Stimulated activated CD4-positive, alpha-beta T cell treated with anti-CD3 and anti-CD28 coated beads, Interleukin-4, amount 100 ng/mL, for 48 hours (primary cell): ENCODE measurements at regions not wholly inside any gene's neighbourhood (a gene's known extent, or its start where the extent isn't known, plus 50 kb on each side); places are given as distances from the start of the nearest gene placed in this dataset.

Experiments
- DNase-seq, 2 donors: peaks; one replicate each; pipeline ENCODE4 v3.0.0-alpha.2; 2020; ENCODE audit warnings: low read depth in 2 of 2

GRCh38 chr5:167546270-167546669, 745.2 kb upstream of the WWC1 start:
- no peak for DNase-seq

DNA sequence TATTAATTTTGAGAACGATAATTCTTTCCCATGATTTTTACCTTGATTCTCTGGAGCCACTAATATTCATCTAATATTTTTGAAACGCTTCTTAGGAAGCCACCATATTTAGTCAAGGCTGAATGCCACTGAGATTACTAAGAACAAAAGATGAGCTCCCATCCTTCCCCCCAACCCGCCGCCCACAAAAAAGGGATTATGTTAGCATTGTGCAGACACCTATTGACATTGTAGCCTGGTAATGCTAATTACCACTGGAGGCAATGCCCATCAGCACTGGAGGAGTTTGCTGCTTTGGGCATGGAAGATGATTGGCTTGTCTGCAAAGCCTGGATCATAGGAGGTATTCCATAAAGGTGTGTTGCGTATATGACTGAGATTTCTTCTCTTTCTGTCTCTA, 739.1 kb upstream of the WWC1 start:
- no peak for DNase-seq

GRCh38 chr5:167553511-167553910, 737.9 kb upstream of the WWC1 start:
- DNase-seq = no peak

DNA sequence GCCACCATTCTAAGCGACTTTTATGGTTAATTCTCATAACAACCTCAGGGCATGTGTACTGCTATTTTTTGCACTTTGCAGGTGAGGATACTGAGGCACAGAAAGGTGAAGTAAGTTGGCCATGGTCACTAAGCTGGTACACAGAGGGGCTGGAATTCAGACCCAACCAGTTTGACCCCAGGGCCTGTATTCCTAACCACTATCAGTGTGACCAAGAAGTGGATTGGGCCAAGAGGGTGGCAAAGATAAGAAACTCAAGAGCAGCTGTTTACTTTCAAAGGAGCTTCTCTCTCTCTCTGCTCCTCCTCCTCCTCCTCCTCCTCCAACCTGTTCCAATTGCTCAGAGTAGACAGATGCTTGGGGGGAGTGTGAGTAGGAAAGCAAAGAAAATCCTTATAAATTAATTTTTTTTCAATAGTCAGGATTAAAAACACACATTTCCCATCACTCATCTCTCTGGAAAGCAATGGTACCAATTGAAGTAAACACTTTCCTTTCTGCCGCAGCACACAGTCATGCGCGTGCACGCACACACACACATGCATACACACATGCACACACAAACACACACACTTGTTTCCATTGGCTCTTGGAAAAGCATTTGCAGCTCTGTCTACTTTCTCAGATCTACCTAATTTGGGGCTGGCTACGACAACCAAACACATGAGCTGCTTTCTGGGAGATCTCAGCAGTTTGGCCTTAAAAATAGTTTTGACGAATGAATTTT, 736.7 kb upstream of the WWC1 start:
- no peak for DNase-seq

GRCh38 chr5:167555565-167556166, 735.8 kb upstream of the WWC1 start:
- DNase-seq = no peak

- DNase-seq = no peak
These were observed 734.1 kb upstream of the WWC1 start for GRCh38 chr5:167557359-167557758.

GRCh38 chr5:167561796-167562195, 729.6 kb upstream of the WWC1 start:
- DNase-seq = no peak

DNA sequence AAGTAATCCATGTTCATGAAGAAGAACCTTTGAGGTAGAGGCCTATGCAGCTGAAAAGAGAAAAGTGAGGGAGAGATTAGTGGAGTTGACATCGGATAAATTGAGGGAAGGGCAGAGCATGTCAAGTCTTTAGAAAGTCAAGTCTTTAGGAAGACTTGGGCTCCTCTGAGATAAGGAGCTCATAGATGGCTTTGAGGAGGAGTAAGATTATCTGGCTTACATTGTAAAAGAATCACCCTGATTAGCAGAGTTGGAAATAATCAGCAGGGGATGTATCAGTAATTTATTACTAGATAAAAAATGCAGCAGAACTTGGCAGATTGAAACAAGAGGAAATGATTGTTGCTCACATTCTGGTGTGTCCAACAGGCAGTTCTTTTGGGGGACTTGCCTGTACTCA, 727.2 kb upstream of the WWC1 start:
- no peak for DNase-seq

DNA sequence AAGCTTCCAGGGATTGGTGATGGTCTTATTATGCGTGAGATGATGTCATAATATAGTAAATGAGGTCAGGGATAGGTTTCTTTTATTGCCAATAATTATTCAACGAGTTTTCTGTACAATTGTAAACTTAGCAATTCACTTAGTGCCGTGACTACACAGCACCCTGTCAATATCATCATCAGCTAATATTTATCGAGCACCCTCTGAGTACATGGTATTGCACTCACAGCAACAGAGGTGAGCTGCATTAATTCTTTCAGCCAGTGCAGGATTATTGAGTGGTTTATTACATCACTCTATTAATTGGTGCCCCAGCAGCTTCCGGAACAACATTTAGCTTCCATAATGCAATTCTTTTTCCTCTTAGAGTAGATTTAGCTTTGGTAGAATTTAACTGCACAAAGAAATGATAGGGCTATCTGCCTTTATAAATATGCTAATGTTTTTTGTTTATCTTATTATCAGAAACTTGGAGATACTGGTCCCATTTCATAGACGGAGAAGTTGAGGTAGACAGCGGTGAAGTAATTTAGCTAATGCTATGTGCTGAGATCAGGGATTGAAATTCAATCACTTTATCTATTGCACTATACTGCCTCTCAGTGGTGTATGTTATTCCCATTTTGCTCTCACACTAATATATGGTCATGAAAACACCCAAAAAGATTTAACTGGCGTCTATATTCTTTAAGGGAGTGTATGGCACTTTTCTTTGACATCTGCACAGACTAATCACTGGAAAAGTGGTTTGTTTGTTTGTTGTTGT, 726.1 kb upstream of the WWC1 start:
- no peak for DNase-seq

GRCh38 chr5:167570431-167570830, 721.0 kb upstream of the WWC1 start:
- no peak for DNase-seq

GRCh38 chr5:167571824-167572223, 719.6 kb upstream of the WWC1 start:
- no peak for DNase-seq

DNA sequence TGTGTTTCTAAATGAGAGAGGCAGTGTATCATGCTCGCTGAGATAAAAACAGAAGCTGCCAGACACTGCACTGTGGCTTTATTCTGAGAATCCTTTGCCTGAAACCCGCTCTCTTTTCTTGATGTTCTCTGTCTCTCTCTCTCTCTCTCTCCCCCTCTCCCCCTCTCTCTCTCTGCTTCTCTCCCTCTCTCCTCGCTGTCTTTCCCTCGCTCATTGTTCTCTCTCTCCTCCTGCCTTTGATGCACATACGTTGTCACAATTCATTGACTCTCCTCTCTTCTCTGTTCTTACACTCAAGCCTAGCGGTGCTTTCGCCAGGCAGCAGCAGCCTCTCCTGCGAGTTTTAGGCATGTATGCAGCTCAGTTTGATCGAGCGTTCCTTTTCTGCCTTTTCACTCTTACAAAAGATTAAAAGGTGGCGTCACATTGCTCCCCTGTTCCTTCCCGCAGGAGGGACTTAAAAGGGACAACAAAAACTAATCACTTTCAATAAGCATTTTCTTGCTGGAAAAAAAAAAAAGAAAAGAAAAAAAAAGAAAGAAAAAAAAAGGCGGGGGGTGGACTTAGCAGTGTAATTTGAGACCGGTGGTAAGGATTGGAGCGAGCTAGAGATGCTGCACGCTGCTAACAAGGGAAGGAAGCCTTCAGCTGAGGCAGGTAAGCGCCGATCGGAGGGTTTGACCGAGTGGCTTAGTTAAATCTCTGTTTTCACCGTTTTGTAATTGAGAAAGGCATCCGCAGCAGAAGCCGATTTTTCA, 717.9 kb upstream of the WWC1 start:
- no peak for DNase-seq

DNA sequence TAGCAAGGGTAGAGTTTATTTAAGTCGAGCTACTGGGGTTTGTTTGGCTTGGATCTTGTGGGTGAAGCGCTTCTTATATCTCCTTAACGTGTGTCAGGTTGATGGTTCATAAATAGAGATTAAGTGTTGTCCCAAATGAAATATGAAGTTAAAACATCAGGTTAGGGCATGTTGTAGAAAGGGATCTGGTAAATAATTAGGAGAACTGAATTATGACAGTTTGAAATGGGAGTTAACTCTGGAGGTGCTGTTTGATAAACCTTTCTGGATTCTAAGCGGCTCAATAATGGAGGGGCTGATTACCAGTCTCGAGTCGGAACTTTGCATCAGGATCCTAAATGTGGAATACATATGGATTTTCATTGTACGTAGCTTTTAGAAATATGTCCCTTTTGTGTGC, 717.0 kb upstream of the WWC1 start:
- no peak for DNase-seq

- no peak for DNase-seq
These were observed 716.1 kb upstream of the WWC1 start for GRCh38 chr5:167575330-167575729.

DNA sequence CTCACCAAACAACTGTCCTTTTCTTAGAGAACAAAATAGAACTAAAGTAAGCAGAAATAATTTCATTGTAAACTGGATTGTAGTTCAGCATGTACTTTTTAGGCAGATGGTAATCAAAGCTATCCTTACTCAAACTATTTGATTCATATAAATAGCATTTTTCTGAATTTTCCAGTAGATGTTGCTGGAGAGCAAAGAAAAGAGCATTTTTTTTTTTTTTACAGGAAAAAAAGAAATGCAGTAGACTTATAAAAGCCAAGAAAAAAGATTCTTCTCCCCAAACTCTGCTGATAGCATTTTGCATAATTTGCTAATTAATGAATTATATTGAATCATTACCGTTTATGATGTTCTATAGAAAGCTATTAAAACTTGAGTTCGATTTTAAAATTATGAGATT, 715.3 kb upstream of the WWC1 start:
- no peak for DNase-seq

GRCh38 chr5:167576897-167577296, 714.5 kb upstream of the WWC1 start:
- DNase-seq = no peak

DNA sequence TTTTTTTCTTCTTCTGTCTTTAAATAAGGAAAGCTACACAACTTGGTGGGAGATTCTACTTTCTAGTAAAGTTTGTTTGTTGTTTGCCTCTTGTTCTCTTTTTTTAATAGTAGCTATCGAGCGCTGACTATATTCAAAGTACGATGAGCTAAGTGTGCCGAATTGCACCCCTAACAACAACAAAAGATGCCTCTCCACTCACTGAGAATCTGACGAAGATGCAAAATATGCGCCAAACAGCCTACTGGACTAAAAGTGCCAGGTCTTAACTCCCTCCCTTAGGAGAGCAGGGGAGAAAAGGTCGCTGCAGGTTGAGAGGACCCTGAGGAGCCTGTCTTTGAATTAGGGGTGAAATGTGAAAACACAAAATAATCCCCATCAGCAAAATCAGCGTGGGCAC, 713.8 kb upstream of the WWC1 start:
- DNase-seq = no peak

GRCh38 chr5:167578977-167579692, 712.3 kb upstream of the WWC1 start:
- DNase-seq = no peak

- DNase-seq = no peak
These were observed 711.8 kb upstream of the WWC1 start for GRCh38 chr5:167579693-167580055.

GRCh38 chr5:167580608-167581007, 710.8 kb upstream of the WWC1 start:
- DNase-seq = no peak

DNA sequence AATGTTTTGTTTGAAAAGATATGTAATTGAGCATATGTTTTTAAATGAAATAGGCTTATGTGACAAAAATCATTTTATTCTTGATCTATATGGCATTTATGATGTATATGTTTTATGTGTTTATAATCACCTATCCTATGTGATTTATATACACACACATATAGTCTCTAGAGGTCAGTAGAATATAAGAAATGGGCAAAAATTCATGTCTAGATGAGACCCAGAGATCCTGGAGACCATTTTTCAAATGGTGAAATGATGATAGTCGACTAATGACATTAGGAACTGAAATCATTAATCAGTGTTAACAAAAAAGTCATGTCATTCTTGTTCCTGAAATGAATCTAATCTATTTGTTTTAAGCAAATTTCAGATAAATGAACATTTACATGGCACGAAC, 709.2 kb upstream of the WWC1 start:
- DNase-seq = no peak

GRCh38 chr5:167582886-167583285, 708.6 kb upstream of the WWC1 start:
- no peak for DNase-seq
